PC-9 (cell line): ENCODE measurements at regions not wholly inside any gene's neighbourhood (a gene's known extent, or its start where the extent isn't known, plus 50 kb on each side); places are given as distances from the start of the nearest gene placed in this dataset.

Source experiments
- BruUV-seq: library from RNA; stranded (reverse); fragments of 400-500 nt; replicated peaks from 2 replicates; lab custom pipeline; 2021; lab: Mats Ljungman, UMichigan
- CTCF ChIA-PET: fragments of 300-600 bp; sonication (Branson Sonifier 250); formaldehyde crosslinking; loops from one replicate; lab custom pipeline; 2022; ENCODE audit warnings: antibody characterized with exemption; lab: Charles Lee
- POLR2A ChIA-PET: fragments of 300-600 bp; sonication (Branson Sonifier 250); formaldehyde crosslinking; loops from one replicate; lab custom pipeline; 2022; ENCODE audit warnings: antibody characterized with exemption; ENCODE audit not compliant: unreplicated experiment; lab: Charles Lee
- DNase-seq, 2 experiments: peaks; one replicate each; pipeline versions ENCODE4 v3.0.0 to v3.0.0-alpha.2; 2015 to 2022; ENCODE audit warnings: mixed read lengths in 1 of 2
- H2AFZ ChIP-seq: fragments of 200-600 bp; sonication (generic); 2 replicates; pipeline ENCODE4 v1.8.1; 2017; ENCODE audit warnings: antibody characterized with exemption
- H3F3A ChIP-seq: fragments of 200-600 bp; sonication (generic); 2 replicates; pipeline ENCODE4 v1.8.1; 2017; ENCODE audit warnings: antibody characterized with exemption, mild to moderate bottlenecking, low read depth; ENCODE audit not compliant: insufficient read depth
- H3K27ac ChIP-seq: fragments of 200-600 bp; sonication (generic); 2 replicates; pipeline ENCODE4 v1.6.1; 2016; ENCODE audit warnings: mixed run types
- H3K27me3 ChIP-seq: fragments of 200-600 bp; sonication (generic); 2 replicates; pipeline ENCODE4 v1.6.1; 2016; ENCODE audit warnings: low read depth, mixed run types; ENCODE audit not compliant: insufficient read depth
- H3K36me3 ChIP-seq: fragments of 200-600 bp; sonication (generic); 2 replicates; pipeline ENCODE4 v1.6.1; 2016; ENCODE audit warnings: low read depth, mixed run types
- H3K4me1 ChIP-seq: fragments of 200-600 bp; sonication (generic); replicated peaks from 2 replicates; pipeline ENCODE4 v1.6.1; 2016; ENCODE audit warnings: mixed run types; ENCODE audit not compliant: insufficient read depth
- H3K4me2 ChIP-seq: fragments of 200-600 bp; sonication (generic); 2 replicates; pipeline ENCODE4 v1.6.1; 2017; ENCODE audit warnings: mixed run types
- H3K4me3 ChIP-seq: fragments of 200-600 bp; sonication (generic); 2 replicates; pipeline ENCODE4 v1.6.1; 2016; ENCODE audit warnings: mixed run types
- H3K79me2 ChIP-seq: fragments of 200-600 bp; sonication (generic); 2 replicates; pipeline ENCODE4 v1.6.1; 2017; ENCODE audit warnings: low read depth, mixed run types
- H3K9me2 ChIP-seq: fragments of 200-600 bp; sonication (generic); 2 replicates; pipeline ENCODE4 v1.8.1; 2017; ENCODE audit warnings: mild to moderate bottlenecking; ENCODE audit not compliant: insufficient read depth
- H3K9me3 ChIP-seq: fragments of 200-600 bp; sonication (generic); 2 replicates; pipeline ENCODE4 v1.8.1; 2016; ENCODE audit warnings: low read depth; ENCODE audit not compliant: insufficient read depth
- H4K20me1 ChIP-seq: fragments of 200-600 bp; sonication (generic); 2 replicates; pipeline ENCODE4 v1.8.1; 2017; ENCODE audit not compliant: insufficient read depth
- CTCF ChIP-seq: fragments of 200-600 bp; sonication (generic); conservative IDR thresholded peaks from 2 replicates; pipeline ENCODE4 v1.6.1; 2017; ENCODE audit warnings: mixed run types, antibody characterized with exemption, mild to moderate bottlenecking, moderate library complexity
- EZH2 ChIP-seq: fragments of 200-600 bp; sonication (generic); IDR thresholded peaks from 2 replicates; pipeline ENCODE4 v1.8.0; 2017; ENCODE audit warnings: antibody characterized with exemption, low read depth
- intact Hi-C: fragments of 100-400 bp; cut with micrococcal nuclease; formaldehyde crosslinking; loops from one replicate; pipeline ENCODE4 v1.10.0; 2022; ENCODE audit not compliant: unreplicated experiment

- CTCF ChIA-PET = interaction anchor here (0.6 kb wide), 1 partner anchor 79 kb away, joined by 3 read pairs; no protein-coding TSS in a partner anchor
- Histone ChIP-seq H3K27me3 (no peaks in the 10 kb centered on the region), H2AFZ (no peak overlapping the region), H3K4me3 (no peak overlapping the region), H3F3A (no peaks in the 10 kb centered on the region), H4K20me1 (no peaks in the 10 kb centered on the region), H3K4me1 (no peaks in the 10 kb centered on the region), H3K36me3 (no peaks in the 10 kb centered on the region), H3K79me2 (no peaks in the 10 kb centered on the region), H3K9me2 (no peaks in the 10 kb centered on the region), H3K4me2 (no peak overlapping the region), H3K27ac (no peak overlapping the region), H3K9me3 (no peaks in the 10 kb centered on the region; the same call in 1 of the 2 replicates)
- DNase-seq = no peak
- POLR2A ChIA-PET = no interaction called here
- intact Hi-C loops = no loop called here
- no peak for TF ChIP-seq EZH2
- no peak for TF ChIP-seq CTCF
- no TSS peak for BruUV-seq
Measured at GRCh38 chr3:107188262-107188661, 189.0 kb upstream of the CCDC54 start.

GRCh38 chr3:107189158-107189791 is 188.0 kb upstream of the CCDC54 start:
- DNase-seq = no peak
- H2AFZ ChIP-seq = no peak overlapping the region
- H4K20me1 ChIP-seq = no peaks in the 10 kb centered on the region
- BruUV-seq = no TSS peak
- H3K9me3 ChIP-seq = no peaks in the 10 kb centered on the region; the same call in 1 of the 2 replicates
- CTCF ChIA-PET = no interaction called here
- H3K9me2 ChIP-seq = 0 out of 2 replicates have a peak, but pooled peaks cover 6% of the 10 kb centered on the region
- no peak overlapping the region for H3K27ac ChIP-seq
- no peak overlapping the region for H3K4me3 ChIP-seq
- H3K79me2 ChIP-seq = no peaks in the 10 kb centered on the region
- POLR2A ChIA-PET = no interaction called here
- H3K27me3 ChIP-seq = no peaks in the 10 kb centered on the region
- intact Hi-C loops = no loop called here
- H3F3A ChIP-seq = no peaks in the 10 kb centered on the region
- no peaks in the 10 kb centered on the region for H3K36me3 ChIP-seq
- H3K4me2 ChIP-seq = no peak overlapping the region
- H3K4me1 ChIP-seq = no peaks in the 10 kb centered on the region
- no peak for TF ChIP-seq EZH2
- TF ChIP-seq CTCF = no peak

GRCh38 chr3:107193116-107193515 is 184.1 kb upstream of the CCDC54 start:
- no TSS peak for BruUV-seq
- Histone ChIP-seq H3K4me3 (no peak overlapping the region), H3K4me1 (no peaks in the 10 kb centered on the region), H3K36me3 (no peaks in the 10 kb centered on the region), H3K27ac (no peak overlapping the region), H3K9me2 (0 out of 2 replicates have a peak, but pooled peaks cover 7% of the 10 kb centered on the region), H3K9me3 (no peaks in the 10 kb centered on the region; the same call in 1 of the 2 replicates), H4K20me1 (no peaks in the 10 kb centered on the region), H3K27me3 (no peaks in the 10 kb centered on the region), H3F3A (no peaks in the 10 kb centered on the region), H3K79me2 (no peaks in the 10 kb centered on the region), H2AFZ (no peak overlapping the region), H3K4me2 (no peak overlapping the region)
- POLR2A ChIA-PET = no interaction called here
- DNase-seq = no peak
- CTCF ChIA-PET = interaction anchor here (0.6 kb wide), 1 partner anchor 79 kb away, joined by 7 read pairs; no protein-coding TSS in a partner anchor
- TF ChIP-seq EZH2 (no peak), CTCF (no peak)
- intact Hi-C loops = no loop called here
